HepG2 (cell line): ENCODE measurements at regions not wholly inside any gene's neighbourhood (a gene's known extent, or its start where the extent isn't known, plus 50 kb on each side); places are given as distances from the start of the nearest gene placed in this dataset.
A peak's percentile ranks its signal among the peaks of the same experiment; 100 is the strongest.

Experiments used
- ADNP ChIP-seq: sonication (generic); formaldehyde crosslinking; IDR thresholded peaks from 2 replicates; pipeline ENCODE4 v1.4.0; 2020; ENCODE audit warnings: missing genetic modification reagents
- CEBPG ChIP-seq: IDR thresholded peaks from 2 replicates; pipeline ENCODE4 v1.6.1; 2016
- ETV5 ChIP-seq: IDR thresholded peaks from 2 replicates; pipeline ENCODE4 v1.6.1; 2018; ENCODE audit warnings: missing biosample characterization, missing genetic modification reagents, inconsistent platforms, borderline replicate concordance
- KDM3A ChIP-seq: IDR thresholded peaks from 2 replicates; pipeline ENCODE4 v1.6.1; 2018; ENCODE audit warnings: low read depth, missing compliant biosample characterization
- MED1 ChIP-seq: sonication (generic); formaldehyde crosslinking; IDR thresholded peaks from 2 replicates; pipeline ENCODE4 v1.4.0; 2020; ENCODE audit warnings: missing genetic modification reagents
- RBFOX2 ChIP-seq: fragments of 200-400 bp; formaldehyde crosslinking; IDR thresholded peaks from 2 replicates; pipeline ENCODE4 v1.6.1; 2017; ENCODE audit warnings: low read depth, mild to moderate bottlenecking, low read length
- RCOR2 ChIP-seq: IDR thresholded peaks from 2 replicates; pipeline ENCODE4 v1.6.1; 2016; ENCODE audit warnings: missing biosample characterization, missing genetic modification reagents
- RFX3 ChIP-seq: IDR thresholded peaks from 2 replicates; pipeline ENCODE4 v1.6.1; 2016; ENCODE audit warnings: missing biosample characterization, missing genetic modification reagents
- ZFYVE20 ChIP-seq: sonication (generic); formaldehyde crosslinking; IDR thresholded peaks from 2 replicates; pipeline ENCODE4 v1.8.0; 2023; ENCODE audit warnings: low read depth, mild to moderate bottlenecking, moderate library complexity, missing genetic modification reagents, borderline replicate concordance
- ZNF121 ChIP-seq: sonication (generic); formaldehyde crosslinking; IDR thresholded peaks from 2 replicates; pipeline ENCODE4 v1.5.0; 2020; ENCODE audit warnings: mild to moderate bottlenecking, missing genetic modification reagents
- ZNF24 ChIP-seq: fragments of 450-650 bp; IDR thresholded peaks from 2 replicates; pipeline ENCODE4 v1.6.1; 2017; ENCODE audit warnings: antibody characterized with exemption, mild to moderate bottlenecking
- ZNF260 ChIP-seq: sonication (generic); formaldehyde crosslinking; IDR thresholded peaks from 2 replicates; pipeline ENCODE4 v1.4.0; 2020; ENCODE audit warnings: missing genetic modification reagents, low read depth, mild to moderate bottlenecking, borderline replicate concordance
- ZNF563 ChIP-seq: sonication (generic); formaldehyde crosslinking; IDR thresholded peaks from 2 replicates; pipeline ENCODE4 v1.8.0; 2022; ENCODE audit warnings: mild to moderate bottlenecking, moderate library complexity, missing genetic modification reagents
- ZNF724P ChIP-seq: sonication (generic); formaldehyde crosslinking; IDR thresholded peaks from 2 replicates; pipeline ENCODE4 v1.8.0; 2022; ENCODE audit warnings: missing genetic modification reagents, borderline replicate concordance
- ZNF747 ChIP-seq: sonication (generic); formaldehyde crosslinking; IDR thresholded peaks from 2 replicates; pipeline ENCODE4 v1.8.1; 2023; ENCODE audit warnings: missing genetic modification reagents, mild to moderate bottlenecking, borderline replicate concordance
- TF ChIP-seq, protein P1 (sequence below): sonication (generic); formaldehyde crosslinking; conservative IDR thresholded peaks from 2 replicates; pipeline ENCODE4 v1.4.0; 2020; ENCODE audit warnings: mild to moderate bottlenecking, missing genetic modification reagents, moderate library complexity
- TF ChIP-seq, protein P2 (sequence below): IDR thresholded peaks from 2 replicates; pipeline ENCODE4 v1.6.1; 2012; ENCODE audit warnings: low read length, improper control_type of control experiment
- TF ChIP-seq, protein P3 (sequence below): sonication (generic); formaldehyde crosslinking; IDR thresholded peaks from 2 replicates; pipeline ENCODE4 v1.4.0; 2020; ENCODE audit warnings: mild to moderate bottlenecking, missing genetic modification reagents, borderline replicate concordance

DNA sequence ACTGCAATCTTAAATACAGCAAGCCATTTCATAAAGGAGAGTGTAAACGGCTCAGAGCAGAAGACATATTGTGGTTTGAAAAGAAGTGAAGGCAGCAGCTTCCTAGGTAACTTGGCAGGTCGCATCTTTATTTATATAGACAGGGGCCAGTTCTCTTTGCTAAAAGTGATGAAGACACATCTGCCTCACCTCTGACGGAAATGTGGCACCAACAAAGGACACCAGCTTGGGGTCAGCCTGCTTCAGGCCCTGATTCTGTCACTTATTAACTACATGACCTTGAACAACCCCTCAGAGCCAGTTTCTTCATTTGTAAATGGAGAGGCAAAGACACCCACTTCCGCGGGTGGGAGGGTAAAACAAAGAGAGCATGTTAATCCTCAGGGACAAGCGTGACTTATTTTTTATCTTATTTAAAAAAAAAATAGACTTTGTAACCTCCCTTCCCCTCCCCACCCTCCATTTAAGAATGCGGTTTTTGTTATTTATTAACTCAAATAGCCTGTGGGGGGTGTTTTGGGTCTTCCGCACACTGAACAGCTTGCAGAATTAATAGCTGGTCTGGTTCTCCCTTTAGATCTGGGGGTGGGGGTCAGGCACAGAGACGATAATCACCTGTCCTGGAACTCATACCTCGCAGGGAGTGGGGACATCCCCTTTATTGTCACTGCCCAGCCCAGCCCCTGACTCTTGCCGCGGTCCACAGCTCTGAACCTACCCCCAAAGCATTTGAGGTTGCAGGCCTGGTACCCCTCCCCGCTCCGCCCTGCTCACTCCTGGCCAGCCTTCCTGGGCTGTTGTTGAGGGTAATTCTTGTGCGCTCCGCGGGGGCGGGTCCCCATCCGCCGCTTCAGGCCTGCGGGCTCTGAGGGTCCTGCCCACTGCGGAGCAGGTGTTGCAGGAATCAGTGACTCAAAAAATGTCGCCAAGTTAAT lies 64.2 kb upstream of the TMEM17 start (continued):
- TF ChIP-seq, protein P1, sequence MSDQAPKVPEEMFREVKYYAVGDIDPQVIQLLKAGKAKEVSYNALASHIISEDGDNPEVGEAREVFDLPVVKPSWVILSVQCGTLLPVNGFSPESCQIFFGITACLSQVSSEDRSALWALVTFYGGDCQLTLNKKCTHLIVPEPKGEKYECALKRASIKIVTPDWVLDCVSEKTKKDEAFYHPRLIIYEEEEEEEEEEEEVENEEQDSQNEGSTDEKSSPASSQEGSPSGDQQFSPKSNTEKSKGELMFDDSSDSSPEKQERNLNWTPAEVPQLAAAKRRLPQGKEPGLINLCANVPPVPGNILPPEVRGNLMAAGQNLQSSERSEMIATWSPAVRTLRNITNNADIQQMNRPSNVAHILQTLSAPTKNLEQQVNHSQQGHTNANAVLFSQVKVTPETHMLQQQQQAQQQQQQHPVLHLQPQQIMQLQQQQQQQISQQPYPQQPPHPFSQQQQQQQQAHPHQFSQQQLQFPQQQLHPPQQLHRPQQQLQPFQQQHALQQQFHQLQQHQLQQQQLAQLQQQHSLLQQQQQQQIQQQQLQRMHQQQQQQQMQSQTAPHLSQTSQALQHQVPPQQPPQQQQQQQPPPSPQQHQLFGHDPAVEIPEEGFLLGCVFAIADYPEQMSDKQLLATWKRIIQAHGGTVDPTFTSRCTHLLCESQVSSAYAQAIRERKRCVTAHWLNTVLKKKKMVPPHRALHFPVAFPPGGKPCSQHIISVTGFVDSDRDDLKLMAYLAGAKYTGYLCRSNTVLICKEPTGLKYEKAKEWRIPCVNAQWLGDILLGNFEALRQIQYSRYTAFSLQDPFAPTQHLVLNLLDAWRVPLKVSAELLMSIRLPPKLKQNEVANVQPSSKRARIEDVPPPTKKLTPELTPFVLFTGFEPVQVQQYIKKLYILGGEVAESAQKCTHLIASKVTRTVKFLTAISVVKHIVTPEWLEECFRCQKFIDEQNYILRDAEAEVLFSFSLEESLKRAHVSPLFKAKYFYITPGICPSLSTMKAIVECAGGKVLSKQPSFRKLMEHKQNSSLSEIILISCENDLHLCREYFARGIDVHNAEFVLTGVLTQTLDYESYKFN (CRISPR knock-in tag): peak; percentile 97
- TF ChIP-seq RCOR2 (CRISPR knock-in tag): peak; percentile 90
- no peak for TF ChIP-seq RFX3
- TF ChIP-seq, protein P2, sequence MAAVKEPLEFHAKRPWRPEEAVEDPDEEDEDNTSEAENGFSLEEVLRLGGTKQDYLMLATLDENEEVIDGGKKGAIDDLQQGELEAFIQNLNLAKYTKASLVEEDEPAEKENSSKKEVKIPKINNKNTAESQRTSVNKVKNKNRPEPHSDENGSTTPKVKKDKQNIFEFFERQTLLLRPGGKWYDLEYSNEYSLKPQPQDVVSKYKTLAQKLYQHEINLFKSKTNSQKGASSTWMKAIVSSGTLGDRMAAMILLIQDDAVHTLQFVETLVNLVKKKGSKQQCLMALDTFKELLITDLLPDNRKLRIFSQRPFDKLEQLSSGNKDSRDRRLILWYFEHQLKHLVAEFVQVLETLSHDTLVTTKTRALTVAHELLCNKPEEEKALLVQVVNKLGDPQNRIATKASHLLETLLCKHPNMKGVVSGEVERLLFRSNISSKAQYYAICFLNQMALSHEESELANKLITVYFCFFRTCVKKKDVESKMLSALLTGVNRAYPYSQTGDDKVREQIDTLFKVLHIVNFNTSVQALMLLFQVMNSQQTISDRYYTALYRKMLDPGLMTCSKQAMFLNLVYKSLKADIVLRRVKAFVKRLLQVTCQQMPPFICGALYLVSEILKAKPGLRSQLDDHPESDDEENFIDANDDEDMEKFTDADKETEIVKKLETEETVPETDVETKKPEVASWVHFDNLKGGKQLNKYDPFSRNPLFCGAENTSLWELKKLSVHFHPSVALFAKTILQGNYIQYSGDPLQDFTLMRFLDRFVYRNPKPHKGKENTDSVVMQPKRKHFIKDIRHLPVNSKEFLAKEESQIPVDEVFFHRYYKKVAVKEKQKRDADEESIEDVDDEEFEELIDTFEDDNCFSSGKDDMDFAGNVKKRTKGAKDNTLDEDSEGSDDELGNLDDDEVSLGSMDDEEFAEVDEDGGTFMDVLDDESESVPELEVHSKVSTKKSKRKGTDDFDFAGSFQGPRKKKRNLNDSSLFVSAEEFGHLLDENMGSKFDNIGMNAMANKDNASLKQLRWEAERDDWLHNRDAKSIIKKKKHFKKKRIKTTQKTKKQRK: no peak
- peak; percentile 74 for TF ChIP-seq RBFOX2
- TF ChIP-seq MED1 (CRISPR knock-in tag): peak; percentile 99
- TF ChIP-seq ZNF563 (CRISPR knock-in tag): peak; percentile 81
- TF ChIP-seq ZNF24: no peak
- peak; percentile 100 for TF ChIP-seq ETV5 (CRISPR knock-in tag)
- TF ChIP-seq ZNF260: no peak
- TF ChIP-seq ZNF747 (CRISPR knock-in tag): no peak; the same call in 1 of the 2 replicates
- TF ChIP-seq ZNF121 (CRISPR knock-in tag): peak; percentile 40; the same call in 1 of the 2 replicates
- TF ChIP-seq, protein P3, sequence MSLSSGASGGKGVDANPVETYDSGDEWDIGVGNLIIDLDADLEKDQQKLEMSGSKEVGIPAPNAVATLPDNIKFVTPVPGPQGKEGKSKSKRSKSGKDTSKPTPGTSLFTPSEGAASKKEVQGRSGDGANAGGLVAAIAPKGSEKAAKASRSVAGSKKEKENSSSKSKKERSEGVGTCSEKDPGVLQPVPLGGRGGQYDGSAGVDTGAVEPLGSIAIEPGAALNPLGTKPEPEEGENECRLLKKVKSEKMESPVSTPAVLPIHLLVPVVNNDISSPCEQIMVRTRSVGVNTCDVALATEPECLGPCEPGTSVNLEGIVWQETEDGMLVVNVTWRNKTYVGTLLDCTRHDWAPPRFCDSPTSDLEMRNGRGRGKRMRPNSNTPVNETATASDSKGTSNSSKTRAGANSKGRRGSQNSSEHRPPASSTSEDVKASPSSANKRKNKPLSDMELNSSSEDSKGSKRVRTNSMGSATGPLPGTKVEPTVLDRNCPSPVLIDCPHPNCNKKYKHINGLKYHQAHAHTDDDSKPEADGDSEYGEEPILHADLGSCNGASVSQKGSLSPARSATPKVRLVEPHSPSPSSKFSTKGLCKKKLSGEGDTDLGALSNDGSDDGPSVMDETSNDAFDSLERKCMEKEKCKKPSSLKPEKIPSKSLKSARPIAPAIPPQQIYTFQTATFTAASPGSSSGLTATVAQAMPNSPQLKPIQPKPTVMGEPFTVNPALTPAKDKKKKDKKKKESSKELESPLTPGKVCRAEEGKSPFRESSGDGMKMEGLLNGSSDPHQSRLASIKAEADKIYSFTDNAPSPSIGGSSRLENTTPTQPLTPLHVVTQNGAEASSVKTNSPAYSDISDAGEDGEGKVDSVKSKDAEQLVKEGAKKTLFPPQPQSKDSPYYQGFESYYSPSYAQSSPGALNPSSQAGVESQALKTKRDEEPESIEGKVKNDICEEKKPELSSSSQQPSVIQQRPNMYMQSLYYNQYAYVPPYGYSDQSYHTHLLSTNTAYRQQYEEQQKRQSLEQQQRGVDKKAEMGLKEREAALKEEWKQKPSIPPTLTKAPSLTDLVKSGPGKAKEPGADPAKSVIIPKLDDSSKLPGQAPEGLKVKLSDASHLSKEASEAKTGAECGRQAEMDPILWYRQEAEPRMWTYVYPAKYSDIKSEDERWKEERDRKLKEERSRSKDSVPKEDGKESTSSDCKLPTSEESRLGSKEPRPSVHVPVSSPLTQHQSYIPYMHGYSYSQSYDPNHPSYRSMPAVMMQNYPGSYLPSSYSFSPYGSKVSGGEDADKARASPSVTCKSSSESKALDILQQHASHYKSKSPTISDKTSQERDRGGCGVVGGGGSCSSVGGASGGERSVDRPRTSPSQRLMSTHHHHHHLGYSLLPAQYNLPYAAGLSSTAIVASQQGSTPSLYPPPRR (CRISPR knock-in tag): peak; percentile 95
- no peak for TF ChIP-seq ZFYVE20 (CRISPR knock-in tag)
- TF ChIP-seq CEBPG (CRISPR knock-in tag): peak; percentile 81
- peak; percentile 25; the same call in 1 of the 2 replicates for TF ChIP-seq KDM3A
- no peak for TF ChIP-seq ZNF724P (CRISPR knock-in tag)
- TF ChIP-seq ADNP (CRISPR knock-in tag): no peak
